ENCODE measurements at regions not wholly inside any gene's neighbourhood (a gene's known extent, or its start where the extent isn't known, plus 50 kb on each side); places are given as distances from the start of the nearest gene placed in this dataset.
"Not testable (repeated sequence)": the region's sequence is repeated elsewhere in the genome, so short reads cannot be mapped to it uniquely, and the experiment has no call there.

DNA sequence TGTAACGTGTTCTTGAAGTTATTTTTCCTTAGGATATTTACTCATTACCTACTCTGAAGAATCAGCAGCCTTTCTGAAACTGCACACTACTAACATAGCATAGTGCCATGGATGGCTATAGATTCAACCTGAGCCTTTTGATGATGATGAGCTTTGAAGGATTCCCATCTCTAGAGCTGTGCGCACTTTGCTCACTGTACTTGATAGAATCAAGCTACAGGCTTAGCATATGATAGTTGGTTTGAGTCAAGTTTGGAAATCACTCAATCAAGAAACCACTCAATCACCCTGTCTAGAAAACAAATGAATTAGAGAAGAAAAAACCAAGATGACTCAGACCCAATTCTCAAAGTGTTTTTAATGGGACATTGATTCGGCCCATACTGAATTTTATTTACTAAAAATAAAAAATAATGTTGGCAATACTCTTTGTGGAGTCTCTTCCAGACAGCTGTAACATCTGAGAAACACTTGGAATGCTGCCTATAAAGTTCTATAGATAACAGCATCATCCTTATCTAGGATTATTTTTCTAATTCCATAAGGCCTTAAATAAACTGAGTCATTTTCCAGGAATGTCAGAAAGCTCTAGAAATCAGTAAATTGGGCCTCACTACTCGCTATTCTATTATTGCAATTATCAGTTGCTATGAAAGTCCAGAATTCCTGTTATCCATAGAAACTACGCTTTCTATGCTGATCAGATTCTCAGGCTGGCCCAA lies 259.0 kb upstream of the ERBB4 start:
- H3K9me3 Mint-ChIP-seq (ENCODE audit: low read depth): no peaks in the 10 kb centered on the region
- H3K36me3 Mint-ChIP-seq (ENCODE audit: insufficient read depth): no peaks in the 10 kb centered on the region
- H3K27ac Mint-ChIP-seq: no peak overlapping the region
- no peak for DNase-seq (ENCODE audit: low spot score, unreplicated experiment)
- TF ChIP-seq, protein P1, sequence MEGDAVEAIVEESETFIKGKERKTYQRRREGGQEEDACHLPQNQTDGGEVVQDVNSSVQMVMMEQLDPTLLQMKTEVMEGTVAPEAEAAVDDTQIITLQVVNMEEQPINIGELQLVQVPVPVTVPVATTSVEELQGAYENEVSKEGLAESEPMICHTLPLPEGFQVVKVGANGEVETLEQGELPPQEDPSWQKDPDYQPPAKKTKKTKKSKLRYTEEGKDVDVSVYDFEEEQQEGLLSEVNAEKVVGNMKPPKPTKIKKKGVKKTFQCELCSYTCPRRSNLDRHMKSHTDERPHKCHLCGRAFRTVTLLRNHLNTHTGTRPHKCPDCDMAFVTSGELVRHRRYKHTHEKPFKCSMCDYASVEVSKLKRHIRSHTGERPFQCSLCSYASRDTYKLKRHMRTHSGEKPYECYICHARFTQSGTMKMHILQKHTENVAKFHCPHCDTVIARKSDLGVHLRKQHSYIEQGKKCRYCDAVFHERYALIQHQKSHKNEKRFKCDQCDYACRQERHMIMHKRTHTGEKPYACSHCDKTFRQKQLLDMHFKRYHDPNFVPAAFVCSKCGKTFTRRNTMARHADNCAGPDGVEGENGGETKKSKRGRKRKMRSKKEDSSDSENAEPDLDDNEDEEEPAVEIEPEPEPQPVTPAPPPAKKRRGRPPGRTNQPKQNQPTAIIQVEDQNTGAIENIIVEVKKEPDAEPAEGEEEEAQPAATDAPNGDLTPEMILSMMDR (IDR thresholded peaks at IDR 0.05; ENCODE audit: unreplicated experiment): no peak
- no peaks in the 10 kb centered on the region for H3K27me3 Mint-ChIP-seq
- peaks cover 7% of the 10 kb centered on the region for H3K4me1 Mint-ChIP-seq (ENCODE audit: low read depth)
- H3K4me3 Mint-ChIP-seq (ENCODE audit: low read depth): no peak overlapping the region

DNA sequence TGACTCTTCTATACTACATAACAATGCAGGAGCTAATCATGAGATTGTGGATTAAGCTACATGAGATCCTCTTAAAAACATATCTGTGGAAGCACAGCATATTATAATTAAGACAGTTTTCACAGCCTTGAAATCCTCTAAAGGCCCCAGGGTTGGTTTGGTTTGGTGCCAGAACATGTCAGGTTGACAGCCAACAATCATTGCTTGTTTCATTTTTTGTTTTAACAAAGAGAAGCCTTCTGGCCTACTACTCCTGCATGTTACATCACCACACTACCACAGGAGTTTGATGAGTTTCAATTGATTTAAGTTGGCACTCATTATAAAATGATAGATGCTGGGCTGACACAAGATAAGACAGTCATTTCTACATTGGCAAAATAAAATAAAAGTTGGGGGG lies 255.9 kb upstream of the ERBB4 start:
- Mint-ChIP-seq H3K27me3 (no peaks in the 10 kb centered on the region), H3K36me3 (ENCODE audit: insufficient read depth) (no peaks in the 10 kb centered on the region), H3K4me1 (ENCODE audit: low read depth) (peaks cover 5% of the 10 kb centered on the region), H3K9me3 (ENCODE audit: low read depth) (no peaks in the 10 kb centered on the region), H3K27ac (no peak overlapping the region), H3K4me3 (ENCODE audit: low read depth) (no peak overlapping the region)
- no peak for DNase-seq (ENCODE audit: low spot score, unreplicated experiment)
- TF ChIP-seq, protein P1 (IDR thresholded peaks at IDR 0.05; ENCODE audit: unreplicated experiment): no peak

DNA sequence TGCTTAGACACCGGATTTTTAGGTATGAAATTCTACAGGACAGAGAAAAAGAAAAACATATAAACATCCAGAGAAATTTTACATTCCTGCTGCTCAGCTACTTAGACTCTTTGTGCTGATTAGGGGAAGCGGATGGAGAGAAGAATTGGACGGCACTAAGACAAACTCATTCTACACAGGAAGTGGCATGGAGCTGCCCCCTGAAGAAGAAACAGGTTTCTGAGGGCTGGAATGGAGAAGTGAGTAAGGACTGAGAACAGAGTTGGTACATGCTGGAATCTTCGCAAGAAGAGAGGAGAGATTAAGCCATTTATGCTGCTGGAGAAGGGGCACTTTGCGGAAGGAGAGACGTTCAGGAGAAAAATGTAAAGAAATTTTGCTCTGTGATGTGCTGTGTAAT lies 253.0 kb upstream of the ERBB4 start:
- DNase-seq (ENCODE audit: low spot score, unreplicated experiment): no peak
- Mint-ChIP-seq H3K4me1 (ENCODE audit: low read depth) (peaks cover 5% of the 10 kb centered on the region), H3K27me3 (no peaks in the 10 kb centered on the region), H3K9me3 (ENCODE audit: low read depth) (peaks cover 3% of the 10 kb centered on the region), H3K36me3 (ENCODE audit: insufficient read depth) (no peaks in the 10 kb centered on the region), H3K27ac (no peak overlapping the region), H3K4me3 (ENCODE audit: low read depth) (no peak overlapping the region)
- TF ChIP-seq, protein P1 (IDR thresholded peaks at IDR 0.05; ENCODE audit: unreplicated experiment): no peak

DNA sequence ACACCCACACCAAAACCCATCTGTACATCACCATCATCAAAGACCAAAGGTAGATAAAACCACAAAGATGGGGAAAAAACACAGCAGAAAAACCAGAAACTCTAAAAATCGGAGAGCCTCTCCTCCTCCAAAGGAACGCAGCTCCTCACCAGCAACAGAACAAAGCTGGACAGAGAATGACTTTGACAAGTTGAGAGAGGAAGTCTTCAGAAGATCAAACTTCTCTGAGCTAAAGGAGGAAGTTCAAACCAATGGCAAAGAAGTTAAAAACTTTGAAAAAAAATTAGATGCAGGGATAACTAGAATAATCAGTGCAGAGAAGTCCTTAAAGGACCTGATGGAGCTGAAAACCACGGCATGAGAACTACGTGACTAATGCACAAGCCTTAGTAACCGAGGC lies 247.5 kb upstream of the ERBB4 start:
- not testable (repeated sequence) for H3K27me3 Mint-ChIP-seq; H3K4me1 Mint-ChIP-seq (ENCODE audit: low read depth); H3K27ac Mint-ChIP-seq; H3K36me3 Mint-ChIP-seq (ENCODE audit: insufficient read depth); H3K4me3 Mint-ChIP-seq (ENCODE audit: low read depth); DNase-seq (ENCODE audit: low spot score, unreplicated experiment)
- peaks cover 26% of the 10 kb centered on the region for H3K9me3 Mint-ChIP-seq (ENCODE audit: low read depth)

DNA sequence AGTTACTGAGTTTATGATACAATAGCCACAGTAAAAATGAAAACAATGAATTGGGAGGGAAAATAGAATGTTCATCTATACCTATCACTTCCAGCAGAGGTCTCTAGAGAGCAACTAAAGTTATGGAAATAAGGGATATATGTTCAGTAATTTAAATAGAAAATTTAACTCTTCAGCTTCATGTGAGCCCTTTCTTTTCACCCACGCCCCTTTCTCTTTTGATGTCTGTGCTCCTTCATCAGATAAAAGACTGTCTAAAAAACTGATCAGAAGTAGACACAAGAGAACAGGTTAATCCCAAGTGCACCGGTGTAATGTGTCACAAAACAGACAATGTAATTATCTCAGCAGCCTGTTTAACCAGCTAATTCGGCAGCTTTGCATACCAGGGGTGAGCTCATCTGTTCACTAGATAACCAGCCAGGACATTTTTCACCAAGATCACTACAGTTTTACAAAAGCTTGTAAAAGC lies 238.5 kb upstream of the ERBB4 start:
- TF ChIP-seq, protein P1 (IDR thresholded peaks at IDR 0.05; ENCODE audit: unreplicated experiment): peak; percentile 76
- no peak for DNase-seq (ENCODE audit: low spot score, unreplicated experiment)
- Mint-ChIP-seq H3K4me3 (ENCODE audit: low read depth) (peak overlapping the region; percentile 52), H3K27me3 (no peaks in the 10 kb centered on the region), H3K36me3 (ENCODE audit: insufficient read depth) (no peaks in the 10 kb centered on the region), H3K4me1 (ENCODE audit: low read depth) (peaks cover 9% of the 10 kb centered on the region), H3K9me3 (ENCODE audit: low read depth) (peaks cover 3% of the 10 kb centered on the region), H3K27ac (peak overlapping the region; percentile 40)

DNA sequence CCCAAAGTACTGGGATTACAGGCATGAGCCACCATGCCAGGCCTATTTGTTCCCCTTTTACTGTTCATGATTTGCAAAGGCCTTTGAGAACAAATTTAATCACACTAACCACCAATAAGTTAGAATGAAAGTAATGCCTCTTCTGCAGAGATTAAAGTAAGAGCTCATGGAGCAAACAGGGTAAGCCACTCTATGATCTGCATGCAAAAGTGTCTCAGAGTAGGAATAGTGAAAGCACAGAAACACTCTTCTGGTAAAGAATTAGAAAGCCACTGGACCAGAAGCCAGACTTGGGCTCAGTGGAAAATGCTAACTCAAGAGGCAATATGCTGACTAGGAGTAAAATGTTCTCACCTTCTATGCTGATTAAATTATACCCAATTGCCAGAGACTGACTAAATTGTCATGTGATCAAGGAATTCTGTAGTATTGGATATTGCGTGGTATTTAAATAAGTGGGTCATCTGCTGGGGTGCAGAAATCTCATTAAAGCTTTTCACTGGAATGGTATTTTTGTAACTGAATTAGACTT lies 235.3 kb upstream of the ERBB4 start:
- H3K27ac Mint-ChIP-seq: no peak overlapping the region
- TF ChIP-seq, protein P1 (IDR thresholded peaks at IDR 0.05; ENCODE audit: unreplicated experiment): no peak
- no peak for DNase-seq (ENCODE audit: low spot score, unreplicated experiment)
- no peaks in the 10 kb centered on the region for H3K27me3 Mint-ChIP-seq
- H3K9me3 Mint-ChIP-seq (ENCODE audit: low read depth): no peaks in the 10 kb centered on the region
- H3K4me1 Mint-ChIP-seq (ENCODE audit: low read depth): peaks cover 9% of the 10 kb centered on the region
- no peak overlapping the region for H3K4me3 Mint-ChIP-seq (ENCODE audit: low read depth)
- no peaks in the 10 kb centered on the region for H3K36me3 Mint-ChIP-seq (ENCODE audit: insufficient read depth)

Data from progenitor cell of endocrine pancreas (in vitro differentiated cells).